ENCODE measurements at regions not wholly inside any gene's neighbourhood (a gene's known extent, or its start where the extent isn't known, plus 50 kb on each side); places are given as distances from the start of the nearest gene placed in this dataset.

DNA sequence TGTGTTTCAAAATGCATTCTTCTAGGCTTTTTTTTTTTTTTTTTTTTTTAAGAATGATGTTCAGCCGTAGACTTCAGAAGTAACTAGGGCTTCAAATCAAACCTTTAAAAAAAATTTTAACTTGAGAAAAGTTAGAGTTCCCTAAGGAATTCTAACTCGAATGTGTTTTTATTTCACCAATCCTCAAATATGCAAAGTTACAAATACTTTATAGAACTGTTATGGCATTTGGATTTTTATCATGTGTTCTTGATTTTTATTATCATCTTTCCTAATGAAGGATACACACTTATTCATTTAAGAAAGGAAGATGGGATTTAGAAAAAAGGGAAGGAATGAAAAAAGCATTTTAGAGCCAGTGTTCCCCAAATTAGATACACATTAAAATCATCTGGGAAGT, 200.6 kb upstream of the LDB2 start:
- Histone ChIP-seq H3K4me3 (no peak overlapping the region), H3K27me3 (no peaks in the 10 kb centered on the region), H3K27ac (no peak overlapping the region), H3K9me3 (no peaks in the 10 kb centered on the region), H3K36me3 (no peaks in the 10 kb centered on the region), H3K4me1 (no peaks in the 10 kb centered on the region)
- intact Hi-C loops (cut with DNase I) = no loop called here
- no peak for DNase-seq
- WGBS, 2 donors = 79 to 90% methylated on average over 2 of the region's 2 CpGs
- no peak for TF ChIP-seq POLR2A (IDR thresholded peaks at IDR 0.05)
- no peak for TF ChIP-seq POLR2AphosphoS5 (IDR thresholded peaks at IDR 0.05)
- no peak for TF ChIP-seq EP300 (IDR thresholded peaks at IDR 0.05)
- TF ChIP-seq, protein P1, sequence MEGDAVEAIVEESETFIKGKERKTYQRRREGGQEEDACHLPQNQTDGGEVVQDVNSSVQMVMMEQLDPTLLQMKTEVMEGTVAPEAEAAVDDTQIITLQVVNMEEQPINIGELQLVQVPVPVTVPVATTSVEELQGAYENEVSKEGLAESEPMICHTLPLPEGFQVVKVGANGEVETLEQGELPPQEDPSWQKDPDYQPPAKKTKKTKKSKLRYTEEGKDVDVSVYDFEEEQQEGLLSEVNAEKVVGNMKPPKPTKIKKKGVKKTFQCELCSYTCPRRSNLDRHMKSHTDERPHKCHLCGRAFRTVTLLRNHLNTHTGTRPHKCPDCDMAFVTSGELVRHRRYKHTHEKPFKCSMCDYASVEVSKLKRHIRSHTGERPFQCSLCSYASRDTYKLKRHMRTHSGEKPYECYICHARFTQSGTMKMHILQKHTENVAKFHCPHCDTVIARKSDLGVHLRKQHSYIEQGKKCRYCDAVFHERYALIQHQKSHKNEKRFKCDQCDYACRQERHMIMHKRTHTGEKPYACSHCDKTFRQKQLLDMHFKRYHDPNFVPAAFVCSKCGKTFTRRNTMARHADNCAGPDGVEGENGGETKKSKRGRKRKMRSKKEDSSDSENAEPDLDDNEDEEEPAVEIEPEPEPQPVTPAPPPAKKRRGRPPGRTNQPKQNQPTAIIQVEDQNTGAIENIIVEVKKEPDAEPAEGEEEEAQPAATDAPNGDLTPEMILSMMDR (IDR thresholded peaks at IDR 0.05) = no peak

DNA sequence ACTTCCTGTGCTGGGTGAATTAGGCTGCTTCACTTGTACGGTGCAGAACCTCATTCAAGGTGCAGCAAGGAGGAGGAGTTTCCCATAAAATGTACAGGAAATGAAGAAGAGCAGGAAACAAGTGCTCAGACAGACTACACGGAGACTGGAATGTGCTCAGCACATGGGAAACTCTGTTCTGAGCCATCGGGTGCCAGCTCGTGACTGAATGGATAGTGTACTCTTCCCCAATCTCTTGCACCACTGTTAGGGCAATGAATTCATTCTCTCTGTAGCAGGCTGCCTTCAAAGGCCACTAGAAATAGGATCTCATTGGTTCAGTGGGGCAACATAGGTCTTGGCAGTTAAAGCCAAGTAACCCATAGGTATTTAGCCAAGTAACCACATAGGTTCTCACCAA, 200.0 kb upstream of the LDB2 start:
- H3K4me1 ChIP-seq = no peaks in the 10 kb centered on the region
- no peaks in the 10 kb centered on the region for H3K9me3 ChIP-seq
- no peaks in the 10 kb centered on the region for H3K27me3 ChIP-seq
- H3K27ac ChIP-seq = no peak overlapping the region
- WGBS, 2 donors = 80 to 83% methylated on average over 4 of the region's 4 CpGs
- no peaks in the 10 kb centered on the region for H3K36me3 ChIP-seq
- no peak for TF ChIP-seq POLR2AphosphoS5 (IDR thresholded peaks at IDR 0.05)
- no peak for TF ChIP-seq EP300 (IDR thresholded peaks at IDR 0.05)
- no peak for TF ChIP-seq POLR2A (IDR thresholded peaks at IDR 0.05)
- TF ChIP-seq, protein P1 (IDR thresholded peaks at IDR 0.05) = no peak
- no peak for DNase-seq
- intact Hi-C loops (cut with DNase I) = no loop called here
- no peak overlapping the region for H3K4me3 ChIP-seq

DNA sequence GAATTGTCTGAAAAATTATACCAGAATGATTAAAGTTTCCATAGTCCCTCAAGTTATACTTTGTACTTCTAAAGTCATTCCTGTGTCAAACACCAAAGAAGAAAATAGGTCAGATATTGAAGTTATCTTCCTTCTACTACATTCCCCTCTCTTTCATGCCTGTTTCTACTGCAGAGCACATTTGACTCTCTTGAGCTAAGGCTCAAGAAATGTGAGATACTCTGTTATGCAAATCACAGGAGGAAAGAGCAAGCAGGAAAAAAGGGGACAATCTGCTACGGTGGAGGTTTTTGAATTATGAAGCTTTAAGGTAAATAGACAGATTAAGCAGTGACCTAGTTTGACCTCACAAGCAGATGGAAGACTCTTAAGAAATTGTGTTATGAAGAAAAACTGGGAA, 198.9 kb upstream of the LDB2 start:
- 54 to 60% methylated on average over 1 of the region's 1 CpG for WGBS, 2 donors
- DNase-seq = no peak
- intact Hi-C loops (cut with DNase I) = no loop called here

DNA sequence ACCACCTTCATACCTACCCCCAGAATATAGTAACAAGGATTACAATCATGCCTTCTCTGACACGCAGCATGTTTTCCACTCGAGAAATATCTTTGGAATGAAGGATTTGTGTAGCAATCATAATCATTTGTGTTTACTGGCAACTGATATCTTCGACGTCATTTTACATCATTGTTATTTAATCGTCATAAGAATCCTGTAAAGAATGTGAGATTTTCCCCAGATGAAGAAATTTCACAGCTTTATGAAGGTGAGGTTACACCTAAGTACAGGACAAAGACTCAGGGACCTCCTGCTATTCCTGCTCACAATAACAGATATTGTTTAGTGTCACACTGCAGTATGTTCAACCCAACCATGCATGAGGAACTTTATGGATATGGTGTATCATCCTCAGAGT, 198.2 kb upstream of the LDB2 start:
- intact Hi-C loops (cut with DNase I) = no loop called here
- TF ChIP-seq POLR2AphosphoS5 (IDR thresholded peaks at IDR 0.05) (no peak), EP300 (IDR thresholded peaks at IDR 0.05) (no peak), POLR2A (IDR thresholded peaks at IDR 0.05) (no peak)
- TF ChIP-seq, protein P1 (IDR thresholded peaks at IDR 0.05) = no peak
- 90 to 93% methylated on average over 5 of the region's 5 CpGs for WGBS, 2 donors
- H3K27ac ChIP-seq = no peak overlapping the region
- no peaks in the 10 kb centered on the region for H3K27me3 ChIP-seq
- DNase-seq = no peak
- H3K4me3 ChIP-seq = no peak overlapping the region
- H3K36me3 ChIP-seq = no peaks in the 10 kb centered on the region
- H3K4me1 ChIP-seq = no peaks in the 10 kb centered on the region
- H3K9me3 ChIP-seq = no peaks in the 10 kb centered on the region

More for the DNA sequence above, 198.9 kb upstream of the LDB2 start:
- Histone ChIP-seq H3K27ac (no peak overlapping the region), H3K4me3 (no peak overlapping the region), H3K9me3 (no peaks in the 10 kb centered on the region), H3K27me3 (no peaks in the 10 kb centered on the region), H3K36me3 (no peaks in the 10 kb centered on the region), H3K4me1 (no peaks in the 10 kb centered on the region)
- TF ChIP-seq POLR2AphosphoS5 (IDR thresholded peaks at IDR 0.05) = no peak
- TF ChIP-seq, protein P1 (IDR thresholded peaks at IDR 0.05) = no peak
- no peak for TF ChIP-seq POLR2A (IDR thresholded peaks at IDR 0.05)
- TF ChIP-seq EP300 (IDR thresholded peaks at IDR 0.05) = no peak

DNA sequence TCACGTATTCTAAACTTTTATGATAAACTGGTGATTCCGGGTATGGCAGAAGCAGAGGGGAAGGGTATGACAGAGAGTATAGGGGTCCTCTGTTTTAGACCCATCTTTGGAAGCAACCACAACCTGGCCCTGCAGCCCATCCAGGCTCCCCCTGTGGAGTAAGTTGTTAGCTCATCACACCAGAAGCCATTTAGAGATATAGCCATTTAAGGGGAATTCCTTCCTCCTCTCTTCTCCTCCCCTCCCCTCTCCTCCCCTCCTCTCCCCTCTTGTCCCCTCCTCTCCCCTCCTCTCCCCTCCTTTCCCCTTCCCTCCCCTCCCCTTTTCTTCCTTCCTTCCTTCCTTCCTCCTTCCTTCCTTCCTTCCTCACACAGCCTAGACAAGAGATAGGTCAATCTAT, 197.3 kb upstream of the LDB2 start:
- Histone ChIP-seq H3K4me3 (no peak overlapping the region), H3K27me3 (no peaks in the 10 kb centered on the region), H3K36me3 (no peaks in the 10 kb centered on the region), H3K4me1 (no peaks in the 10 kb centered on the region), H3K27ac (no peak overlapping the region), H3K9me3 (no peaks in the 10 kb centered on the region)
- no peak for DNase-seq
- 86 to 88% methylated on average over 2 of the region's 2 CpGs for WGBS, 2 donors
- intact Hi-C loops (cut with DNase I) = no loop called here
- TF ChIP-seq EP300 (IDR thresholded peaks at IDR 0.05) (no peak), POLR2AphosphoS5 (IDR thresholded peaks at IDR 0.05) (no peak), POLR2A (IDR thresholded peaks at IDR 0.05) (no peak)
- TF ChIP-seq, protein P1 (IDR thresholded peaks at IDR 0.05) = no peak

Data from sigmoid colon (tissue), 6 donors.